ENCODE measurements at regions not wholly inside any gene's neighbourhood (a gene's known extent, or its start where the extent isn't known, plus 50 kb on each side); places are given as distances from the start of the nearest gene placed in this dataset.
"Not testable (repeated sequence)": the region's sequence is repeated elsewhere in the genome, so short reads cannot be mapped to it uniquely, and the experiment has no call there.

GRCh38 chr18:28728891-28729290 is 552.0 kb upstream of the CDH2 start:
- no peaks in the 10 kb centered on the region for H3K9me3 Mint-ChIP-seq (ENCODE audit: insufficient read depth)
- H3K36me3 Mint-ChIP-seq (ENCODE audit: low read depth) = no peaks in the 10 kb centered on the region
- CTCF ChIA-PET = no interaction called here
- POLR2A ChIA-PET = no interaction called here
- no peaks in the 10 kb centered on the region for H3K27me3 Mint-ChIP-seq (ENCODE audit: low read depth)
- no peaks in the 10 kb centered on the region for H3K4me1 Mint-ChIP-seq (ENCODE audit: low read depth)
- H3K27ac Mint-ChIP-seq = no peak overlapping the region
- ATAC-seq (no peak), DNase-seq (no peak)
- no peak overlapping the region for H3K4me3 Mint-ChIP-seq

- H3K9me3 Mint-ChIP-seq (ENCODE audit: insufficient read depth) = not testable (repeated sequence)
Observed at GRCh38 chr18:28727189-28727588, 550.3 kb upstream of the CDH2 start.

GRCh38 chr18:28725876-28726275 is 548.9 kb upstream of the CDH2 start:
- ChIA-PET CTCF (no interaction called here), POLR2A (no interaction called here)
- H3K27ac Mint-ChIP-seq = no peak overlapping the region
- H3K4me3 Mint-ChIP-seq = no peak overlapping the region
- ATAC-seq (no peak), DNase-seq (no peak)
- no peaks in the 10 kb centered on the region for H3K9me3 Mint-ChIP-seq (ENCODE audit: insufficient read depth)
- no peaks in the 10 kb centered on the region for H3K4me1 Mint-ChIP-seq (ENCODE audit: low read depth)
- no peaks in the 10 kb centered on the region for H3K36me3 Mint-ChIP-seq (ENCODE audit: low read depth)
- H3K27me3 Mint-ChIP-seq (ENCODE audit: low read depth) = no peaks in the 10 kb centered on the region

More at GRCh38 chr18:28727189-28727588, 550.3 kb upstream of the CDH2 start:
- H3K27me3 Mint-ChIP-seq (ENCODE audit: low read depth); POLR2A ChIA-PET; H3K36me3 Mint-ChIP-seq (ENCODE audit: low read depth); H3K4me3 Mint-ChIP-seq; H3K4me1 Mint-ChIP-seq (ENCODE audit: low read depth); ATAC-seq; DNase-seq; H3K27ac Mint-ChIP-seq; CTCF ChIA-PET: not testable (repeated sequence)

- DNase-seq (no peak), ATAC-seq (no peak)
- no peaks in the 10 kb centered on the region for H3K27me3 Mint-ChIP-seq (ENCODE audit: low read depth)
- ChIA-PET POLR2A (no interaction called here), CTCF (no interaction called here)
- no peak overlapping the region for H3K27ac Mint-ChIP-seq
- H3K4me1 Mint-ChIP-seq (ENCODE audit: low read depth) = no peaks in the 10 kb centered on the region
- no peaks in the 10 kb centered on the region for H3K36me3 Mint-ChIP-seq (ENCODE audit: low read depth)
- peaks cover 5% of the 10 kb centered on the region for H3K9me3 Mint-ChIP-seq (ENCODE audit: insufficient read depth)
- H3K4me3 Mint-ChIP-seq = no peak overlapping the region
Observed at GRCh38 chr18:28723506-28723905, 546.6 kb upstream of the CDH2 start.

GRCh38 chr18:28718696-28719095 is 541.8 kb upstream of the CDH2 start:
- CTCF ChIA-PET = no interaction called here
- no peak overlapping the region for H3K4me3 Mint-ChIP-seq

GRCh38 chr18:28716338-28716737 is 539.4 kb upstream of the CDH2 start:
- H3K27ac Mint-ChIP-seq = no peak overlapping the region

More at GRCh38 chr18:28718696-28719095, 541.8 kb upstream of the CDH2 start:
- Mint-ChIP-seq H3K4me1 (ENCODE audit: low read depth) (no peaks in the 10 kb centered on the region), H3K27ac (no peak overlapping the region), H3K36me3 (ENCODE audit: low read depth) (no peaks in the 10 kb centered on the region), H3K27me3 (ENCODE audit: low read depth) (no peaks in the 10 kb centered on the region), H3K9me3 (ENCODE audit: insufficient read depth) (peaks cover 9% of the 10 kb centered on the region)
- DNase-seq (no peak), ATAC-seq (no peak)
- POLR2A ChIA-PET = no interaction called here

GRCh38 chr18:28715206-28715605 is 538.3 kb upstream of the CDH2 start:
- H3K27ac Mint-ChIP-seq = no peak overlapping the region
- no peak for DNase-seq
- peaks cover 5% of the 10 kb centered on the region for H3K9me3 Mint-ChIP-seq (ENCODE audit: insufficient read depth)
- H3K27me3 Mint-ChIP-seq (ENCODE audit: low read depth) = no peaks in the 10 kb centered on the region
- CTCF ChIA-PET = no interaction called here
- ATAC-seq = no peak
- POLR2A ChIA-PET = no interaction called here
- no peak overlapping the region for H3K4me3 Mint-ChIP-seq
- no peaks in the 10 kb centered on the region for H3K4me1 Mint-ChIP-seq (ENCODE audit: low read depth)
- H3K36me3 Mint-ChIP-seq (ENCODE audit: low read depth) = no peaks in the 10 kb centered on the region

More at GRCh38 chr18:28716338-28716737, 539.4 kb upstream of the CDH2 start:
- H3K36me3 Mint-ChIP-seq (ENCODE audit: low read depth) = no peaks in the 10 kb centered on the region
- CTCF ChIA-PET = no interaction called here
- H3K9me3 Mint-ChIP-seq (ENCODE audit: insufficient read depth) = peaks cover 10% of the 10 kb centered on the region
- H3K4me1 Mint-ChIP-seq (ENCODE audit: low read depth) = no peaks in the 10 kb centered on the region
- no peak overlapping the region for H3K4me3 Mint-ChIP-seq
- H3K27me3 Mint-ChIP-seq (ENCODE audit: low read depth) = no peaks in the 10 kb centered on the region
- ATAC-seq = no peak
- DNase-seq = no peak
- POLR2A ChIA-PET = no interaction called here

- Mint-ChIP-seq H3K27me3 (ENCODE audit: low read depth) (no peaks in the 10 kb centered on the region), H3K36me3 (ENCODE audit: low read depth) (no peaks in the 10 kb centered on the region), H3K4me3 (no peak overlapping the region), H3K9me3 (ENCODE audit: insufficient read depth) (peaks cover 5% of the 10 kb centered on the region), H3K4me1 (ENCODE audit: low read depth) (no peaks in the 10 kb centered on the region), H3K27ac (no peak overlapping the region)
- ATAC-seq = no peak
- DNase-seq = no peak
- ChIA-PET CTCF (no interaction called here), POLR2A (no interaction called here)
Observed at GRCh38 chr18:28714498-28714897, 537.6 kb upstream of the CDH2 start.

GRCh38 chr18:28712796-28713425 is 536.0 kb upstream of the CDH2 start:
- peaks cover 5% of the 10 kb centered on the region for H3K9me3 Mint-ChIP-seq (ENCODE audit: insufficient read depth)
- CTCF ChIA-PET = no interaction called here
- H3K4me1 Mint-ChIP-seq (ENCODE audit: low read depth) = no peaks in the 10 kb centered on the region
- no peak for ATAC-seq
- no peak for DNase-seq
- no peak overlapping the region for H3K4me3 Mint-ChIP-seq
- H3K36me3 Mint-ChIP-seq (ENCODE audit: low read depth) = no peaks in the 10 kb centered on the region
- POLR2A ChIA-PET = no interaction called here
- no peaks in the 10 kb centered on the region for H3K27me3 Mint-ChIP-seq (ENCODE audit: low read depth)
- H3K27ac Mint-ChIP-seq = no peak overlapping the region

GRCh38 chr18:28712172-28712571 is 535.2 kb upstream of the CDH2 start:
- ATAC-seq = no peak
- no peak overlapping the region for H3K27ac Mint-ChIP-seq
- ChIA-PET POLR2A (no interaction called here), CTCF (no interaction called here)
- no peaks in the 10 kb centered on the region for H3K4me1 Mint-ChIP-seq (ENCODE audit: low read depth)
- H3K36me3 Mint-ChIP-seq (ENCODE audit: low read depth) = no peaks in the 10 kb centered on the region
- H3K27me3 Mint-ChIP-seq (ENCODE audit: low read depth) = no peaks in the 10 kb centered on the region
- H3K9me3 Mint-ChIP-seq (ENCODE audit: insufficient read depth) = peaks cover 5% of the 10 kb centered on the region
- no peak for DNase-seq
- H3K4me3 Mint-ChIP-seq = no peak overlapping the region

GRCh38 chr18:28711096-28711495 is 534.2 kb upstream of the CDH2 start:
- Mint-ChIP-seq H3K27me3 (ENCODE audit: low read depth) (no peaks in the 10 kb centered on the region), H3K4me3 (no peak overlapping the region), H3K9me3 (ENCODE audit: insufficient read depth) (peaks cover 5% of the 10 kb centered on the region), H3K36me3 (ENCODE audit: low read depth) (no peaks in the 10 kb centered on the region), H3K27ac (no peak overlapping the region), H3K4me1 (ENCODE audit: low read depth) (no peaks in the 10 kb centered on the region)
- CTCF ChIA-PET = no interaction called here
- DNase-seq (no peak), ATAC-seq (no peak)
- POLR2A ChIA-PET = no interaction called here

GRCh38 chr18:28707006-28707405 is 530.1 kb upstream of the CDH2 start:
- H3K9me3 Mint-ChIP-seq (ENCODE audit: insufficient read depth) = peaks cover 5% of the 10 kb centered on the region
- CTCF ChIA-PET = no interaction called here

GRCh38 chr18:28706397-28706796 is 529.5 kb upstream of the CDH2 start:
- DNase-seq = no peak
- no peaks in the 10 kb centered on the region for H3K36me3 Mint-ChIP-seq (ENCODE audit: low read depth)
- ChIA-PET CTCF (no interaction called here), POLR2A (no interaction called here)
- no peak for ATAC-seq
- H3K4me1 Mint-ChIP-seq (ENCODE audit: low read depth) = no peaks in the 10 kb centered on the region
- H3K4me3 Mint-ChIP-seq = no peak overlapping the region
- no peak overlapping the region for H3K27ac Mint-ChIP-seq
- H3K27me3 Mint-ChIP-seq (ENCODE audit: low read depth) = no peaks in the 10 kb centered on the region
- peaks cover 6% of the 10 kb centered on the region for H3K9me3 Mint-ChIP-seq (ENCODE audit: insufficient read depth)

More at GRCh38 chr18:28707006-28707405, 530.1 kb upstream of the CDH2 start:
- POLR2A ChIA-PET = no interaction called here
- ATAC-seq (no peak), DNase-seq (no peak)
- no peak overlapping the region for H3K27ac Mint-ChIP-seq
- no peaks in the 10 kb centered on the region for H3K36me3 Mint-ChIP-seq (ENCODE audit: low read depth)
- H3K4me3 Mint-ChIP-seq = no peak overlapping the region
- H3K27me3 Mint-ChIP-seq (ENCODE audit: low read depth) = no peaks in the 10 kb centered on the region
- no peaks in the 10 kb centered on the region for H3K4me1 Mint-ChIP-seq (ENCODE audit: low read depth)

All from activated CD8-positive, alpha-beta T cell treated with anti-CD3 and anti-CD28 coated beads, Interleukin-2, amount 10 ng/mL, durations not matched to agents 7 days and 5 days (primary cell).